GM19351 (cell line): ENCODE measurements at regions not wholly inside any gene's neighbourhood (a gene's known extent, or its start where the extent isn't known, plus 50 kb on each side); places are given as distances from the start of the nearest gene placed in this dataset.

Experiments used
- ATAC-seq: cut with Tn5 transposase; IDR thresholded peaks from one replicate; pipeline ENCODE4 v1.9.1; 2021; ENCODE audit warnings: mild to moderate bottlenecking, moderate library complexity; ENCODE audit not compliant: unreplicated experiment

DNA sequence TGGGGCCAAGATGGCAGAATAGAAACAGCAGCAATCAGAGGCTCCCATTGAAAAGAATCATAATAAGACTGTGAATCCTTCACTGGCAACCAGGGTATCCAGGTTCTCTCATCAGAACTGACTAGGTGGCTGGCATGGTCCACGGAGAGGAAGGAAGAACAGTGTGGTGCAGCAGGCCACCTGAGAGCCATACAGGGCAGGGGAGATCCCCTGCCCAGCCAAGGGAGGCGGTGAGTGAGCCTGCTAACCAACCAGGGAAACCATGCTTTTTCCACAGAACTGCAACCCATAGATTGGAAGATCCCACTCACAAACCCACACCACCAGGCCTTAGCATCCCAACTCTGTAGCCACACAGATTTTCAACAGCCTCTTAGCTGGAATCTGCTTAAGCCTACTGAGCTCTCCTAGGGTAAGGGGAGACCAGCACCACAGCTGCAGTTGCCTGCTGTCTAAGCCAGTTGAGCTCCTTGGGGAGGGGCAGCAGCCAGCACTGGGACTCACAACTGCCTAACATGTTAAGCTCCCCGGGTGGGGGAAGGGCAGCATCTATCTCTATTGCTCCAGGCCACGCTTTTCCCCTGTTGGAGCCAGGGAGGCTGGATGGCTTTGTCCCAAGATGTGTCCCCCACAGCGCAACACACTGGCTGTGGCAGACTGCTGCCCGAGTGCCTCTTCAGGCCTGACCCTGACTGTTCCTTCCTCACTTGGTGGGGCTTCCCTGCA lies 342.6 kb upstream of the CCDC196 start:
- ATAC-seq = no peak

DNA sequence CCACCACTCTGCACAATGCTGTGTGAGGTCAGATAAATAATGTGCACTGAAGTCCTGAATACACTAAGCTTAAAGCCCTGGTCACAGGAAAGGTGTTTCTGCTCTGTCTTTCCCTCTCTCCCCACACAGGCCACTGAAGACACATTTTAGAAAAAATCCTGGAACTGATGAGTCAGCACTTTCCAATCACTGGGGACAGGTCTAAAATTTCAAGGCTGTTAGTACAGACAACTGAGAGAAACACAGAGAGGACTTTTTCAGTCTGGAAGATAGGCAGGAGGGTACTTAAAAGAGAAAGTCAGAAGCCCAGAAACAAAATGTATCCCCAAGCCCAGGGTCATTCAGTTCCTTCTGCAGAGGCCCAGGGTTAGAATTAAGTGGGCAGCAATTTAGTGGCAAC lies 333.9 kb upstream of the CCDC196 start:
- no peak for ATAC-seq

DNA sequence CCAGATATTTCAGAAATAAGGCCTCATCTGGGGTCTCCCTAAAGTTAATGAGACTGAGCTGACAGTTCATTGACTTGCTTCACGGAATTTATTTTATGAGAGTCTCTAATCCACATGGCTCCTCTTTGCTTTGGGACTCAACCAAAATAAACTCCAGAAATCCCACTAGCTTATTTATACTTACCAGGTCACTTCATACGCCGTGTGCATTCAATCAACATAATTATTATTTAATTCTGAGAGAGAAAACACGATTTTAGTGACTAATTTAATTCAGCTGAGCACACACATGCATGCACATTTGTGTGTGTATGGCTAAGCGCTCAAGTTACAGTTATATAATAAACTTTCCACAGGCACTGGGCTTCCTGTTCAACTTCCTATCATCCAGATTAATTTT lies 333.4 kb upstream of the CCDC196 start:
- no peak for ATAC-seq

DNA sequence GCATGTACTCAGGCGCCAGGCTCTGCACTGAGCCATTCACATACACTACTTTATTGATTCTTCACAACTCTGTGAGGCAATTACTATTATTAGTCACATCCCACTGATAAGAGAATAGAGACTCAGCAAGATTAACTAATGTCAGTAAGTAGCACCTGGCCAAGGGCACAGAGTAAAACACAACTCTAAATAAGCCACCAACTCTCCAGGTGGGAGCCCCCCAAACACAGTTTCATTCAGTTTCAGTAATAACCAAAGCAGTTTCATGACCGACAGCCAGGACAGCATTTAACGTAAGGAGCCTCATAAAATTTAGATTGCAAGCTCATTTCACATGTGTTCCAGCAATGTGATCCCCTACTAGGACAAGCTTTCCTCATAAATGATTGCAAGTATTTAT lies 323.1 kb upstream of the CCDC196 start:
- ATAC-seq = no peak

DNA sequence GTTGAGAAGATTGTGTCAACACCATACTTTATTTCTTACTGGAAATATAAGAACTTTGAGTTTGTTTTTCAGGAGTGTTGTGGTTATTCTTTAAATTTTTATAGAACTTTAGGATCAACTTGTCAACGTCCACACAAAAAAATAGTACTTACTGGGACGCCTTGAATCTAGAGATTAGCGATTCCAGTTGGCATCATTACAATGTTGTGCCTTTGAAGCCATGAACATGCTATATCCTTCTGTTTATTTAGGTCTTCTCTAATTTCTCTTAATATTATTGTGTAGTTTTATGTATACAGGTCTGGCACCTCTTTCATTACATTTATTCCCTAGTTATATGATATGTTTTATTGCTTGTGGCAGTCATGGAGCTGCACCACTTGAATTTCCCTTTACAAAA lies 320.8 kb upstream of the CCDC196 start:
- ATAC-seq = no peak

DNA sequence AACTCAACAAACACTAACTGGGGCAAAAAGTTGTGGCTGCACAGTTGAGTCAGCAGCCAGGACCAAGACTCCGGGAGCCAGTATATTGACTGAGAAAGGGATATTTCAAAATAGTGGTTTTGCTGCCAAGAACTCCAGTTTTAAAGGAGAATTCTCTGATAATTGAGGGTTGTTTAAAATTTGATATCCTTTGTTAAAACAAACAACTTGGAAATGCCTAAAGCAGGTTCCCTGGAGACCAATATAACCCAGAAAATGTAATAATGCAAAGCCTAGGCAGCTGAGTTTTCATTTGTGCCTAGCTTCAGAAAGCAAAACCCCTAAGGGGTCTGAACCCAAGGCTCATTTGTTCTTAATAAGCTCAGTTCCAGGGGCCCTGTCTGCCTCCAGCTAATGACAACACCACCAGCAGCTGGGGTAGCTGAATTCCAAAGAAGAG lies 311.7 kb upstream of the CCDC196 start:
- no peak for ATAC-seq

DNA sequence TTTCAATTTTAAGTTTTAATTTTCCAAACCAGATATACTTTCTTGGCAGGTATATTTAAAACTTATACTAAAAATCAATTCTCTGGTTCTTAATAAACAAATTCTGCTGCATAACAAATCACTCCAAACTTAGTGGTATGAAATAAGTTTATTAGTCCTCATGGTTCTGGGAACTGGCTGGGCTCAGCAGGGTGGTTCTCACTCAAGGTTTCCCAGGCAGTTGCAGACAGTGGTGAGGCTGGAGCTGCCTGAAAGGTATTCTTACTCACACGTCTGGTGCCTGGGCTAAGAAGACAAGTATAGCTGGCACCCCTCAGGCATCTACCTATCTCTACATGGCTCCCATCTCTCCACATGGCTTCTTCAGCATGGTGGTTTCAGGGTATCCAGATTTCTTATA lies 308.2 kb upstream of the CCDC196 start:
- ATAC-seq = no peak

DNA sequence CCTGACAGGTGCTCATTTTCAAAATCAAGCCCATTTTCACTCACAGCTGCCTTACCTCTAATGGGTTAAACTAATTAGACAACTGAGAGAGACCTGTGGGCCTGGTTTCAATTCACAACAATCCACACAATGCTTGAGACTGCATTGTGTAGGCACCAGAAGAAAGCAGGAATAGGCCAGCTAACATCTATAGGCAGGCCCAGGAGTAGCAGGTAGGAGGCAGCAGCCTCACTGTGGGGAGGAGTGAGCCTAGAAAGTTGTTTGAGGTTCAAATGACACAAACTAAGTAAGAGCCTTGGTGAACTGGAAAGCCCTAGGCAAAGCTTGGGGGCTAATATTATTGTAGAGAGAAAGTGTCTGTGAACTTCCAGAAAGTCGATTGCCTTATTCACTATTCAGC lies 289.5 kb upstream of the CCDC196 start:
- ATAC-seq = no peak

DNA sequence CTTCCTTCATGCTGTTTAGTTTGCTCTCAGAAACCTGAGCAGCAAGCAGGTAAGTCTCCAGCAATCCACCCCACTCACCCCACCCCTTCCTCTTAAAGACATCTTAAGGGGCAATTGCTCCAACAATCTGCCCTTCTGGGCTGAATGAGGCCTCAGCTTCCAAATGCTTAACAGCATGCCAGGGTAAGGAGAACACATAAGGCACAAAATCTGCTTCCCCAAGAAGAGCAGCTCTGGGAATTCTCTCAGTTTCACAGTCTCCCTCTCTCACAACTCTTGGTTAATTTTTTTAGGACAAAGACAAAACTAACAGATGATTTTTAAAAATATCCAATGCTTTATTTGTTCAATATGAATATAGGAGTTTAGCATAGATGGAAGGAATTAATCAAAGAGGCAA lies 288.9 kb upstream of the CCDC196 start:
- no peak for ATAC-seq

DNA sequence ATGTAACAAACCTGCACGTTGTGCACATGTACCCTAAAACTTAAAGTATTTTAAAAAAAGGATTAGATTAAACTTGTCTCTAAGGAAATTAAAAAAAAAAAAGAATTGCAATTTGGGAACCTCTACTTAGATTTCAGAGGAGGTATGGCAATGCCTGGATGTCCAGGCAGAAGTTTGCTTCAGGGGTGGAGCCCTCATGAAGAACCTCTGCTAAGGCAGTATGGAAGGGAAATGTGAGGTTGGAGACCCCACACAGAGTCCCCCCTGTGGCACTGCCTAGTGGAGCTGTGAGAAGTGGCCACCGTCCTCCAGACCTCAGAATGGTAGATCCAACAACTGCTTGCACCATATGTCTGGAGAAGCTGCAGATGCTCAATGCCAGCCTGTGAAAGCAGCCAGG lies 279.6 kb upstream of the CCDC196 start:
- ATAC-seq = no peak

DNA sequence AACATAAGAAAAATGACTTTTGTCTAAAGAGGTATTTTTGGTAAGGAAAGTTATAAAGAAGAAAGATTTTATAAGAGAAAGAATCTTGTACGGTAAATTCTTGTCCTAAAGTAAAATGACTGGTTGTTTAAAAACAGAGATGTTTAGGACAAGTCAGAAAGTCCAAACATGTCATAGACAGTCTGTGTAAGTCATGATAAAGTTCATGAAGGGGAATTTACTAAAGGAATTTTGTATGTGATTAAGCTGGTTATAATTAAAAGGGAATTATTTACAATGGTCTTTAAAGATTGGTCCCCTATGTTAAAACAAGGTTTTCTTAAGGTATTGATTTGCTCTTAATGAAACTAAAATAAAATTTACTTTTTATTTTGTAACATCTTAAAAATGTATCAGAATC lies 269.4 kb upstream of the CCDC196 start:
- no peak for ATAC-seq

DNA sequence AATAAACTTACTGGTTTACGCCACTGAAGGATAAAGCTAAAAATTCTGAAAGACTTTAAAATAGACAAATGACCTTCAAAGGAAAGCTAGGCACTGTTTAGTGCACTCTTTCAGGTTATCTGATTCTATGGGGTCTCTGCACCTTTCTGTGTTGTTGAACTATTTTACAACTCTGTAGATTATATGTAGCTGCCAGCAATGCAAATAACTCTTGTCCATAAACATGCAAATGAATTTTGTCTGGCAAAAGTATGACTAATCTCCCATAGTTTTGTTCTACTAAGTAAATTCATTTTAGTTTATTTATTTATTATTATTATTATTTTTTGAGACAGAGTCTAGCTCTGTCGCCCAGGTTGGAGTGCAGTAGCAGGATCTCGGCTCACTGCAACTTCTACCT lies 266.3 kb upstream of the CCDC196 start:
- ATAC-seq = no peak

DNA sequence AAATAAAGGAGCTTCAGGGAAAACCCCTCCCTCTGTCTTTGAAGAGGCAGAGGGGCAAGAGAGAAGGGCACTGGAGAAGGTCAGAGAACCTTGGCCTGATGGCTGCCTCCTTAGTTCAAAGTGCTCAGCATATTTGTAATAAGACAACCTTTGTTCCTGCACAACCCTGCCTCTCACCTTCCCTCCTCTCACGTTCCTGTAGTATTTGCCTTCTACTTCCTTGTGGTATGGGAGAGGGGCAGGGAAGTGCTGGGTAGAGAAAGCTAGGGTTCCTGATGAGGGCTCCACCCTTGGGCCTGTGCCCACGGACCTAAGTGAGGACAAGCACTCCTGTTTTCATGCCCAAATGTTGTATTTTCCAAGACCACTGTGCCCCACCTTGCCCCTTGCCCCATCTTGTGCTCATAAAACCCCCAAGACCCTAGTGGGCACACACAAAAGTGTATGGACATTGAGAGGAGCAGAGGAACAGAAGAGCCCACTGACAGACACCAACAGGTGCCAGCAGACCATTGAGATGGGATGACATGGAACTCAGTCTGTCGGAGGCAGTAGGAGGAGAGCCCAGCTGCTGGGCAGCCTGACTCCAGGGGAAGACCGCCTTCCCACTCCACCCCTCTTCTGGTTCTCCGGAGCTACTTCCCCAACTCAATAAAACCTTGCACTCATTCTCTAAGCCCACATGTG lies 261.5 kb upstream of the CCDC196 start:
- ATAC-seq = no peak

DNA sequence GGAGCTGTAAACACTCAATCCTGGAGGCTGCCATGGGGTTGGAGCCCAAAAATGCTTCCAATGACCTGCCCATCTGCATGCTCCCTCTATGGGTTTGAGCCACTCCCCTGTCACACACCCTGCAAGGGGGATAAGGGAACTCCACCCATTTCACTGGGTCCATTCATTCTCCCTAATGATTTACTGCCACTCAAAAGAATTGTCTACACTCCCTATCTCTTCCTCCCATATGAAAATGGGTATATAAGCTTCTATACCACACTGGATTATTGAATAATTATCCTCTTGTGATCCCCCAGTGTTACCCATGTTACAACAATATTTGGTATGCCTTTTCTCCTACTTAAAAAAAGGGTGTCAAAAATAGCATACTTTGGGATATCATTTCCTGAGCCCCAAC lies 260.8 kb upstream of the CCDC196 start:
- no peak for ATAC-seq

DNA sequence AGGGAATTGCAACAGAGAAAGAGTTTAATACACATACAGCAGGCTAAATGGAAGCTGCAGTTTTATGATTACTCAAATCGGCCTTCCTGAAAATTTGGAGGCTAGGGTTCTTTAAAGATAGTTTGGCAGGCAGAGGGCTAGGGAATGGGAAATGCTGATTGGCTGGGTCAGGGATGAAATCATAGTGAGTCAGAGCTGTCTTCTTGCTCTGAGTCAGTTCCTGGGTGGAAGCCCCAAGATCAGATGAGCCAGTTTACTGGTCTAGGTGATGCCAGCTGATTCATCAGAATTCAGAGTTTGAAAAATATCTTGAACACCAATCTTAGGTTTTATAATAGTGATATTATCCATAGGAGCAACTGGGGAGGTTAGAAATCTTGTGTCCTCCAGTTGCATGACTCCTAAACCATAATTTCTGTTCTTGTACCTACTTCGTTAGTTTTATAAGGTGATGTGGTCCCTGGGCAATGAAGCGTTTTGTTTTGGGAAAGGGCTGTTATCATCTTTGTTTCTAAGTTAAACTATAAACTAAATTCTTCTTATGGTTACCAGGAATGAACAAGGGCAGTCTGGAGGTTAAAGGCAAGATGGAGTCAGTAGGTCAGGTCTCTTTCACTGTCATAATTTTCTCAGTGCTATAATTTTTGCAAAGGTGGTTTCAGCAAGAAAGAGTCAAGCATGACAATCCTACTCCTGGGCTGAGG lies 257.8 kb upstream of the CCDC196 start:
- no peak for ATAC-seq

DNA sequence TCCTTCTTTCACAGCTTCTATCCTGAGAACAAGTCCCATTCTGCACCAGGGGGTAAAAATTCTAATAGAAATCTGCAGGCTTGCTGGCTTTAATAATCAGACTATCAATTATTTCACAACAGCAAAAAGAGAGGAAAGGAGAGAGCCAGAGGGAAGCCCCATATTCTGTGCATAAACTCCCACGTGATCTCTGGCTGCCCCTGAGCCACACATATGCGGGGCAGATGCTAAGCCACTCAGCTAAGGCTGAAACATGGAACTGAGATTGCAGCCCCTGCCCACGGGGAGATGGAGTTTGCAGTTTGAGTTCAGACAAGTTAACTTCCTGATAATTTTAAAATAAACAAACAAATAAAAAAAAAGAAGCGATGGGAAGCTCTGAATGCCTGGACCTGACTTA lies 254.4 kb upstream of the CCDC196 start:
- peak; percentile 75 for ATAC-seq

DNA sequence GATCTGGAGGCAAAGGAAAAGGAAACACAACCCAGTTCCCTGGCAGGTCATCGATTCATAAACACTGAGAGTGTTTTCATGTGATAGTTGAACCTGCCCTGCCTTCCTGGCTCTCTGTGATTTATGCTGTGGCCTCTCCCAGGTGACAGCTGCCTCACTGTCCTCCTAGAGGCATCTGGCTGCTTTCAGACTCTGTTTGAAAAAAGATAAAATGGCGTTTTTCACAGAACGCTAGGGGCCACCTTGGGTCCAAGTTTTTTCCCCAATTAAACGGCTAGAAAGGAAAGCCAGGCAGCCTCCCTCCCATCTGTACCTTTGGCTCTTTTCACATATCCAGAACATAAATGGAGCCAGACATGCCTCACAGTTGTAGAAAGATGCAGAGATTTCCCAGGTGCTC lies 252.6 kb upstream of the CCDC196 start:
- ATAC-seq = no peak

DNA sequence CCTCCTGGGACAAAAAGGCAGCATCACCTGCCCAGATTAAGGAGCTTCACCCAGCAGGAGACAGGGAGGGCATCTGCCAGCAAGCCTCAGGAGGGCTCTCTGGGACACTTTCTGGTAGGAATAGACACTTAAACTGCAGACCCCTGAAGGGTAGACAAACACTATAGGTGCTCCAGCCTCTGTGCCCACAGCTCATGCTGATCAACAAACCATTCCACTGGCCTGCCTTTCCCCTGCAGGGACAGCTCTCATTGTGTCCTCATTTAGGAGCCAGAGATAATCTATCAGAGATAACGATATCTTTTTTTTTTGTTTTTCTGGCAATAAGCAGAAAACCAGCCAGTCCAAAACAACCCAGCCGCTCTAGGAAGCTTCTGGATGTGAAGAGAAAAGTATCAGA lies 251.8 kb upstream of the CCDC196 start:
- no peak for ATAC-seq

DNA sequence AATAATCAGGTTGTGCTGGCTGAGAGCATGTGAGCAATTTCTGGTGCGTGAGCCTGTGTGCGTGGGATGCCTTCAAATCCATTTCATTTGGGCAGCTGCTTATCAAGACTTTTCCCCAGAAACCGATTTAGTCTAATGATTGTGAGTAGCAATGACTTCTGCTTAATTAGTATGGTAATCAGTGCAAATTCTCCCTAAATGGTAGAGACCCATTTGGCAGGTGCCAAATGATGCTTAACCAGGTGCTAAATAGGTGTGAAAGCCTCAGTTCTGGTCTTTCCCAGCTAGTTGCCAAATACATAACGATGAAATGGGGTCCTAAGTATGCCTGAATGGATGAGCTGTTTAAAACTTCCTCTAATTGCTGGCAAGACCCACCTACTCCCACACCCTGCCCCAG lies 248.4 kb upstream of the CCDC196 start:
- no peak for ATAC-seq

DNA sequence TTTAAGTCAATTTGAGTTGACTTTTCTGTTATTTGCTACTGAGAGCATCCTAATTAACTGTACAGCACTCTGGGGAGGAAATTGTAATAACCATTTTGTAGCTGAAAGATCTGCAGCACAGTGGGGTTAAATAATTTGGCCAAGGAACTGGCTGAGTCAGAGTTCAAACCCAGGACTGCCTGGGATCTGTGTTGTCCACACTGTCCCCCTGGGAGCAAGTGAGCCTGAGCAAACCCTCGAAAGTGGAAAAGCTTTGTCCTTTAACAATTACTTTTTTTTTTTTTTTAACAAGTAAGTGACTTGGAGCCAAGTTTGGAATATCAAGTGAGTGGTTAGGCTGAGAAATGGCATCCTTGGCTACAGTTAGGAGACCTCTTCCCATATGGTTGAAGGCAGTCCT lies 247.2 kb upstream of the CCDC196 start:
- no peak for ATAC-seq

DNA sequence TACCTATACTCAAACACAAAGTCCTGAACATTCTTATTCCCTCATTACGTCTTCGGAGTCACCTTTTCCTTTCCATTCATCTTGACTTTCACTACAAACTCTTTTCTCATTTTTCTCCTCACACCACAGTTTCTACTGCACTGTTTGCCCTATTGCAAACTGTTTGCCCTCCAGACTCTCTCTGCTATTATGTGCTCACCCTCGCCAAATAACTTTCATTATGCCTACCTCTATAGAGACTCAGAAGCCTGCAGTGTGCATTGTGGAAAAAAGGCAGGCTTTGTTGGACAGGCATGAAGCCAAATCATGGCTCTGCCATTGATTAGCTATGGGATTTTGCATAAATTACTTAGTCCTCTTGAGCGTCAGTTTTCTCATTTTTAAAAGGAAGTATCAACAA lies 246.6 kb upstream of the CCDC196 start:
- ATAC-seq = no peak

DNA sequence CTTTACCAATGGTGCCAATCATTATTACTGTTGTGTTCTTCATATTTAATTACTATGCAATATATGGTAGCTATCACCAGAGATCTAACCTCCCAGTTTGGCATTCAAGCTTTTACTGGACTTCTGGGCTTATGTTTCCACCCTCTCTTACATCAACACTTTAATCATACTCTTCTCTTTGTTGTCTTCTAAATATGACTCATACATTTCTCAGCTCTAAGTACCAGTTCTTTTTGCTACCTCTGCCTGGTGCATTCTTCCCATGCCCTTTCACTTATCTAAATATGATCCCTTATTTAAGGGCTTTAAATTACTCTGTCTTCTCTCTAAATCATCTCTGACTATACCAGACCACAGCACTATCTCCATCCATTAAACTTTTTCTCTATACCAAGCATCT lies 246.1 kb upstream of the CCDC196 start:
- no peak for ATAC-seq
